A549 (cell line): ENCODE measurements at regions not wholly inside any gene's neighbourhood (a gene's known extent, or its start where the extent isn't known, plus 50 kb on each side); places are given as distances from the start of the nearest gene placed in this dataset.

Experiments
- ATAC-seq, 2 experiments: fragments of 200-7000 bp in 1 of 2; fragments of >200 bp in 1 of 2; cut with Nextera tagmentation in 1 of 2; cut with Tn5 transposase in 1 of 2; 3 replicates each; pipeline versions ENCODE4 v1.8.0 to v1.9.1; 2018 to 2020; ENCODE audit warnings: mild to moderate bottlenecking in 1 of 2, moderate library complexity in 1 of 2
- CTCF ChIA-PET: fragments of 300-600 bp; sonication (Branson Sonifier 250); formaldehyde crosslinking; extraction: SDS; loops from one replicate; lab custom pipeline; 2021; ENCODE audit warnings: antibody characterized with exemption, inconsistent platforms; lab: Yijun Ruan, JAX
- POLR2A ChIA-PET: fragments of 350-600 bp; formaldehyde crosslinking; extraction: SDS; loops from one replicate; lab custom pipeline; 2021; ENCODE audit warnings: antibody characterized with exemption, inconsistent platforms; lab: Yijun Ruan, JAX
- DNase-seq, 2 experiments: peaks; one replicate each; pipeline versions ENCODE4 v3.0.0 to v3.0.0-alpha.2; 2011 to 2016; ENCODE audit warnings: low read depth in 1 of 2, low spot score in 1 of 2
- FAIRE-seq: peaks from 2 replicates; lab custom pipeline; 2011; peaks lifted over from hg19 to GRCh38; lab: Jason Lieb, UNC
- H3K27ac ChIP-seq, 2 experiments: fragments of >200 bp; sonication (Bioruptor Twin); formaldehyde crosslinking; 3 replicates each; pipeline ENCODE4 v1.5.1; 2016 to 2017
- H3K4me1 ChIP-seq: fragments of >200 bp; sonication (Bioruptor Twin); formaldehyde crosslinking; 3 replicates; pipeline ENCODE4 v1.6.1; 2016
- H3K4me2 ChIP-seq: fragments of >200 bp; sonication (Bioruptor Twin); formaldehyde crosslinking; 3 replicates; pipeline ENCODE4 v1.6.1; 2016
- H3K4me3 ChIP-seq: fragments of >200 bp; sonication (Bioruptor Twin); formaldehyde crosslinking; 3 replicates; pipeline ENCODE4 v1.5.1; 2016
- H3K9me3 ChIP-seq: fragments of >200 bp; sonication (Bioruptor Twin); formaldehyde crosslinking; 3 replicates; pipeline ENCODE4 v1.6.1; 2016
- ATOH8 ChIP-seq: fragments of 250-450 bp; sonication (Bioruptor Pico); IDR thresholded peaks from 2 replicates; pipeline ENCODE4 v1.5.0; 2020; ENCODE audit warnings: low read depth, mild to moderate bottlenecking, moderate library complexity
- BHLHE40 ChIP-seq: IDR thresholded peaks from 2 replicates; pipeline ENCODE4 v1.6.1; 2012; ENCODE audit warnings: low read depth, low read length, inconsistent platforms
- CBX8 ChIP-seq: fragments of 200-600 bp; sonication (generic); IDR thresholded peaks from 2 replicates; pipeline ENCODE4 v1.6.1; 2016
- CEBPB ChIP-seq, 2 experiments: fragments of >200 bp in 1 of 2; sonication (Bioruptor Twin) in 1 of 2; formaldehyde crosslinking in 1 of 2; IDR thresholded peaks; 2 replicates each; pipeline ENCODE4 v1.6.1; 2012 to 2016
- CHD4 ChIP-seq: fragments of 200-600 bp; sonication (generic); IDR thresholded peaks from 2 replicates; pipeline ENCODE4 v1.6.1; 2016; ENCODE audit warnings: antibody characterized with exemption, mild to moderate bottlenecking, borderline replicate concordance
- FOSB ChIP-seq: fragments of 250-450 bp; sonication (Bioruptor Pico); IDR thresholded peaks from 2 replicates; pipeline ENCODE4 v1.5.0; 2020; ENCODE audit warnings: mild to moderate bottlenecking, moderate library complexity
- HOXB5 ChIP-seq: fragments of 250-450 bp; sonication (Bioruptor Pico); IDR thresholded peaks from 2 replicates; pipeline ENCODE4 v1.5.0; 2020; ENCODE audit warnings: mild to moderate bottlenecking, moderate library complexity
- JUNB ChIP-seq: fragments of >200 bp; sonication (Bioruptor Twin); formaldehyde crosslinking; IDR thresholded peaks from 2 replicates; pipeline ENCODE4 v1.6.1; 2016
- KDM1A ChIP-seq: fragments of 200-600 bp; sonication (generic); IDR thresholded peaks from 2 replicates; pipeline ENCODE4 v1.6.1; 2016; ENCODE audit warnings: low read depth, mild to moderate bottlenecking
- MAFK ChIP-seq: fragments of 450-650 bp; IDR thresholded peaks from 2 replicates; pipeline ENCODE4 v1.6.1; 2014; ENCODE audit not compliant: partially characterized antibody
- MAZ ChIP-seq: fragments of 150-350 bp; IDR thresholded peaks from 2 replicates; pipeline ENCODE4 v1.6.1; 2014; ENCODE audit warnings: antibody characterized with exemption, low read depth, low read length, borderline replicate concordance
- NR3C1 ChIP-seq: fragments of >200 bp; sonication (Bioruptor Twin); formaldehyde crosslinking; IDR thresholded peaks from 3 replicates; pipeline ENCODE4 v1.6.1; 2017
- PBX3 ChIP-seq: IDR thresholded peaks from 2 replicates; pipeline ENCODE4 v1.6.1; 2012
- RCOR1 ChIP-seq: fragments of 150-350 bp; IDR thresholded peaks from 2 replicates; pipeline ENCODE4 v1.6.1; 2014; ENCODE audit warnings: antibody characterized with exemption, low read length, low read depth
- RNF2 ChIP-seq: fragments of 200-600 bp; sonication (generic); IDR thresholded peaks from 2 replicates; pipeline ENCODE4 v1.6.1; 2016; ENCODE audit warnings: low read depth, mild to moderate bottlenecking, antibody characterized with exemption, moderate library complexity, borderline replicate concordance
- TP53 ChIP-seq: fragments of 250-450 bp; sonication (Bioruptor Pico); IDR thresholded peaks from 2 replicates; pipeline ENCODE4 v1.5.0; 2021; ENCODE audit warnings: mild to moderate bottlenecking, moderate library complexity
- USF2 ChIP-seq: fragments of 450-650 bp; IDR thresholded peaks from 2 replicates; pipeline ENCODE4 v1.6.1; 2014; ENCODE audit warnings: antibody characterized with exemption
- ZNF302 ChIP-seq: fragments of 250-450 bp; sonication (Bioruptor Pico); IDR thresholded peaks from 2 replicates; pipeline ENCODE4 v1.9.0; 2021; ENCODE audit warnings: inconsistent platforms, mild to moderate bottlenecking, moderate library complexity
- WGBS: methylation state at CpG from one replicate; pipeline ENCODE4 v1.1.6; 2017; ENCODE audit errors: missing lambda C conversion rate; 5-methylcytosine and 5-hydroxymethylcytosine counted together
- TF ChIP-seq, protein P1 (sequence below): fragments of >200 bp; sonication (Bioruptor Twin); formaldehyde crosslinking; IDR thresholded peaks from 3 replicates; pipeline ENCODE4 v1.6.1; 2016
- TF ChIP-seq, protein P2 (sequence below): IDR thresholded peaks from 2 replicates; pipeline ENCODE4 v1.6.1; 2012; ENCODE audit warnings: low read depth, borderline replicate concordance
- TF ChIP-seq, protein P3 (sequence below): fragments of 250-450 bp; sonication (Bioruptor Pico); IDR thresholded peaks from 2 replicates; pipeline ENCODE4 v1.5.0; 2021; ENCODE audit warnings: mild to moderate bottlenecking, moderate library complexity, borderline replicate concordance
- TF ChIP-seq, protein P4 (sequence below): fragments of 150-350 bp; IDR thresholded peaks from 2 replicates; pipeline ENCODE4 v1.6.1; 2014; ENCODE audit warnings: low read depth, mild to moderate bottlenecking, low read length

GRCh38 chr2:184425083-184425482, 173.2 kb upstream of the ZNF804A start:
- no peak overlapping the region for H3K4me2 ChIP-seq
- ATAC-seq (no peak), DNase-seq (no peak)
- H3K9me3 ChIP-seq, result no peaks in the 10 kb centered on the region
- 54% methylated on average over 2 of the region's 2 CpGs for WGBS
- H3K27ac ChIP-seq, result no peak overlapping the region
- no peak for TF ChIP-seq FOSB
- TF ChIP-seq, all 56 proteins: peak for 0
- Histone ChIP-seq H3K4me1 (no peaks in the 10 kb centered on the region), H3K4me3 (no peak overlapping the region)
- POLR2A ChIA-PET, result no interaction called here
- FAIRE-seq, result no peak
- CTCF ChIA-PET, result no interaction called here

DNA sequence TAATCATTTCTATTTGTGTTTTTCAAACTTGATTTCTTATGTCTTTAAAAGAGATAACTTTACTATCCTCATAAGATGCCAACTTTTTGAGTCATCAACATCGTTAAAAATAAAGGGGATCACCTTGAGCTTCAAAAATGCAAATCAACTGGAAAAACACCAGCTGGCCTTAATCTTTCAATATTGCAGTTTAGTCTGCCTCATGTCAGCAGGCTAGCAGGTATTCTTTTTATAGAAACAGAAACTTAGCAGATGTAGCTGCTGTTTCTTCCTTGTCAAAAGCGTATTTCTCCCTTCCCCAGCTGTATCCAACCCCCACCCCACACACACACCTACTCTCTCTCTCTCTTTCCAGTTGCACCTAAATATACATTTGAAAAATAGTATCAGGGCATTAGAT, 154.1 kb upstream of the ZNF804A start:
- TF ChIP-seq ZNF302 (CRISPR knock-in tag) (no peak), CHD4 (no peak), NR3C1 (no peak), RNF2 (no peak), JUNB (no peak), RCOR1 (no peak), TP53 (CRISPR knock-in tag) (no peak), ATOH8 (no peak), USF2 (no peak), MAZ (no peak), KDM1A (no peak), HOXB5 (CRISPR knock-in tag) (no peak)
- TF ChIP-seq, protein P1, sequence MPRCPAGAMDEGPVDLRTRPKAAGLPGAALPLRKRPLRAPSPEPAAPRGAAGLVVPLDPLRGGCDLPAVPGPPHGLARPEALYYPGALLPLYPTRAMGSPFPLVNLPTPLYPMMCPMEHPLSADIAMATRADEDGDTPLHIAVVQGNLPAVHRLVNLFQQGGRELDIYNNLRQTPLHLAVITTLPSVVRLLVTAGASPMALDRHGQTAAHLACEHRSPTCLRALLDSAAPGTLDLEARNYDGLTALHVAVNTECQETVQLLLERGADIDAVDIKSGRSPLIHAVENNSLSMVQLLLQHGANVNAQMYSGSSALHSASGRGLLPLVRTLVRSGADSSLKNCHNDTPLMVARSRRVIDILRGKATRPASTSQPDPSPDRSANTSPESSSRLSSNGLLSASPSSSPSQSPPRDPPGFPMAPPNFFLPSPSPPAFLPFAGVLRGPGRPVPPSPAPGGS, result no peak
- TF ChIP-seq, protein P2, sequence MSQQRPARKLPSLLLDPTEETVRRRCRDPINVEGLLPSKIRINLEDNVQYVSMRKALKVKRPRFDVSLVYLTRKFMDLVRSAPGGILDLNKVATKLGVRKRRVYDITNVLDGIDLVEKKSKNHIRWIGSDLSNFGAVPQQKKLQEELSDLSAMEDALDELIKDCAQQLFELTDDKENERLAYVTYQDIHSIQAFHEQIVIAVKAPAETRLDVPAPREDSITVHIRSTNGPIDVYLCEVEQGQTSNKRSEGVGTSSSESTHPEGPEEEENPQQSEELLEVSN, result no peak
- TF ChIP-seq, protein P3, sequence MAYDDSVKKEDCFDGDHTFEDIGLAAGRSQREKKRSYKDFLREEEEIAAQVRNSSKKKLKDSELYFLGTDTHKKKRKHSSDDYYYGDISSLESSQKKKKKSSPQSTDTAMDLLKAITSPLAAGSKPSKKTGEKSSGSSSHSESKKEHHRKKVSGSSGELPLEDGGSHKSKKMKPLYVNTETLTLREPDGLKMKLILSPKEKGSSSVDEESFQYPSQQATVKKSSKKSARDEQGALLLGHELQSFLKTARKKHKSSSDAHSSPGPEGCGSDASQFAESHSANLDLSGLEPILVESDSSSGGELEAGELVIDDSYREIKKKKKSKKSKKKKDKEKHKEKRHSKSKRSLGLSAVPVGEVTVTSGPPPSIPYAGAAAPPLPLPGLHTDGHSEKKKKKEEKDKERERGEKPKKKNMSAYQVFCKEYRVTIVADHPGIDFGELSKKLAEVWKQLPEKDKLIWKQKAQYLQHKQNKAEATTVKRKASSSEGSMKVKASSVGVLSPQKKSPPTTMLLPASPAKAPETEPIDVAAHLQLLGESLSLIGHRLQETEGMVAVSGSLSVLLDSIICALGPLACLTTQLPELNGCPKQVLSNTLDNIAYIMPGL (CRISPR knock-in tag), result no peak
- Histone ChIP-seq H3K4me2 (no peak overlapping the region), H3K9me3 (no peaks in the 10 kb centered on the region), H3K4me3 (no peak overlapping the region), H3K27ac (no peak overlapping the region), H3K4me1 (no peaks in the 10 kb centered on the region)
- WGBS, result 23% methylated on average over 2 of the region's 2 CpGs
- FAIRE-seq, result no peak
- ChIA-PET POLR2A (no interaction called here), CTCF (no interaction called here)
- no peak for ATAC-seq
- DNase-seq, result no peak

DNA sequence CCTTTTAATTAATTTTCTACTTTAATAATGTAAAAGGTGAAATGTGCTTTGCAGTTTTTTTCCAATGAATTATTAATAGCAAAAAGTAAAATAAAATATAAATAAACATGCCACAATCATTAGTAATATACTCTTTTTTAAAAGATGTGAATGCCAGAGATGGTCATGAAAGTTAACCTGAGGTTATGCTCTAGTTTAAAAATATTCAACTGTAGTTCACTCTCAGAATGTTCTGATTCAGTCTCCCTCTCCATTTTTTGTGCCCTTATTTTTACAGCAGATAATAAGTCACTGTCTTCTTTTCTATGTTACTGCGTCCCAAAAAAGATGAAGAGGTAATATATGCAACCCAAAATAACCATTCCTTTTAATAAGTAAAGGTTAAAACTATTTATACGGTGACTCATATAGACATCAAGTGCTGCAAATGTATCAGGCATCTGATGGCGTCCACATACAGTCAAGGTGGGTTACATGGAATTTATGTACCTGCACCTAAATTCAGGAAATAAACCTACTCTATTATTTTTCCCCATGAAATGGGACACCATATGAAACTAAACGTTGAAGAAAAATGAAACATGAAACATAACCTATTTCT, 153.6 kb upstream of the ZNF804A start:
- 49% methylated on average over 4 of the region's 4 CpGs for WGBS
- Histone ChIP-seq H3K27ac (no peak overlapping the region), H3K4me3 (no peak overlapping the region), H3K4me2 (no peak overlapping the region), H3K4me1 (no peaks in the 10 kb centered on the region), H3K9me3 (no peaks in the 10 kb centered on the region)
- ChIA-PET CTCF (no interaction called here), POLR2A (no interaction called here)
- ATAC-seq, result no peak
- no peak for DNase-seq
- TF ChIP-seq BHLHE40 (no peak), PBX3 (no peak), CBX8 (no peak), MAFK (no peak), CEBPB (IDR thresholded peaks at IDR 0.05) (no peak)
- TF ChIP-seq, protein P4, sequence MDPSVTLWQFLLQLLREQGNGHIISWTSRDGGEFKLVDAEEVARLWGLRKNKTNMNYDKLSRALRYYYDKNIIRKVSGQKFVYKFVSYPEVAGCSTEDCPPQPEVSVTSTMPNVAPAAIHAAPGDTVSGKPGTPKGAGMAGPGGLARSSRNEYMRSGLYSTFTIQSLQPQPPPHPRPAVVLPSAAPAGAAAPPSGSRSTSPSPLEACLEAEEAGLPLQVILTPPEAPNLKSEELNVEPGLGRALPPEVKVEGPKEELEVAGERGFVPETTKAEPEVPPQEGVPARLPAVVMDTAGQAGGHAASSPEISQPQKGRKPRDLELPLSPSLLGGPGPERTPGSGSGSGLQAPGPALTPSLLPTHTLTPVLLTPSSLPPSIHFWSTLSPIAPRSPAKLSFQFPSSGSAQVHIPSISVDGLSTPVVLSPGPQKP, result no peak
- no peak for FAIRE-seq
